ENCODE measurements at regions not wholly inside any gene's neighbourhood (a gene's known extent, or its start where the extent isn't known, plus 50 kb on each side); places are given as distances from the start of the nearest gene placed in this dataset.

GRCh38 chr5:67310740-67311139, 114.1 kb upstream of the CD180 start:
- no peak for DNase-seq

- no peak for DNase-seq
Measured at GRCh38 chr5:67310169-67310568, 113.6 kb upstream of the CD180 start.

- DNase-seq = no peak
Measured at GRCh38 chr5:67308988-67309688, 112.5 kb upstream of the CD180 start.

- no peak for DNase-seq
Measured at GRCh38 chr5:67306965-67307607, 110.5 kb upstream of the CD180 start.

- DNase-seq = no peak
Measured at GRCh38 chr5:67305913-67306710, 109.5 kb upstream of the CD180 start.

GRCh38 chr5:67305401-67305800, 108.8 kb upstream of the CD180 start:
- DNase-seq = no peak

GRCh38 chr5:67303356-67303755, 106.8 kb upstream of the CD180 start:
- DNase-seq = no peak

- no peak for DNase-seq
Measured at GRCh38 chr5:67301285-67301903, 104.8 kb upstream of the CD180 start.

- no peak for DNase-seq
Measured at GRCh38 chr5:67300326-67300725, 103.7 kb upstream of the CD180 start.

- no peak for DNase-seq
Measured at GRCh38 chr5:67299231-67299735, 102.7 kb upstream of the CD180 start.

GRCh38 chr5:67297802-67298532, 101.4 kb upstream of the CD180 start:
- no peak for DNase-seq

GRCh38 chr5:67297376-67297775, 100.8 kb upstream of the CD180 start:
- DNase-seq = no peak

- DNase-seq = no peak
Measured at GRCh38 chr5:67294266-67294938, 97.8 kb upstream of the CD180 start.

GRCh38 chr5:67293226-67293625, 96.6 kb upstream of the CD180 start:
- DNase-seq = no peak

- DNase-seq = no peak
Measured at GRCh38 chr5:67292201-67292940, 95.8 kb upstream of the CD180 start.

- DNase-seq = no peak
Measured at GRCh38 chr5:67291671-67292070, 95.1 kb upstream of the CD180 start.

GRCh38 chr5:67291066-67291465, 94.5 kb upstream of the CD180 start:
- no peak for DNase-seq

- no peak for DNase-seq
Measured at GRCh38 chr5:67290655-67291054, 94.1 kb upstream of the CD180 start.

- no peak for DNase-seq
Measured at GRCh38 chr5:67289763-67290521, 93.3 kb upstream of the CD180 start.

- DNase-seq = no peak
Measured at GRCh38 chr5:67287510-67288268, 91.1 kb upstream of the CD180 start.
